HAP-1 (cell line): ENCODE measurements at regions not wholly inside any gene's neighbourhood (a gene's known extent, or its start where the extent isn't known, plus 50 kb on each side); places are given as distances from the start of the nearest gene placed in this dataset.
"Not testable (repeated sequence)": the region's sequence is repeated elsewhere in the genome, so short reads cannot be mapped to it uniquely, and the experiment has no call there.

Experiments used
- DNase-seq, 2 experiments: peaks; one replicate each; pipeline ENCODE4 v3.0.0-alpha.2; 2016 to 2020; ENCODE audit warnings: low spot score in 2 of 2
- H3K27me3 ChIP-seq: fragments of 250-450 bp; sonication (Bioruptor Pico); 2 replicates; pipeline ENCODE4 v1.5.1; 2020; ENCODE audit warnings: low read depth, mild to moderate bottlenecking, moderate library complexity
- H3K36me3 ChIP-seq: fragments of 250-450 bp; sonication (Bioruptor Pico); replicated peaks from 2 replicates; pipeline ENCODE4 v1.5.1; 2020; ENCODE audit warnings: mild to moderate bottlenecking
- H3K4me1 ChIP-seq: fragments of 250-450 bp; sonication (Bioruptor Pico); 2 replicates; pipeline ENCODE4 v1.5.1; 2020; ENCODE audit warnings: mild to moderate bottlenecking
- H3K4me3 ChIP-seq: fragments of 250-450 bp; sonication (Bioruptor Pico); 2 replicates; pipeline ENCODE4 v1.5.1; 2020; ENCODE audit warnings: mild to moderate bottlenecking, moderate library complexity
- H3K9me3 ChIP-seq: fragments of 250-450 bp; sonication (Bioruptor Pico); 2 replicates; pipeline ENCODE4 v1.5.1; 2020; ENCODE audit warnings: mild to moderate bottlenecking, moderate library complexity
- in situ Hi-C: fragments of 300-500 bp; cut with MboI; formaldehyde crosslinking; loops from 3 replicates; pipeline ENCODE4 v1.14.3; 2020; ENCODE audit warnings: low sequenced_read_pairs, inconsistent platforms, mixed read lengths

DNA sequence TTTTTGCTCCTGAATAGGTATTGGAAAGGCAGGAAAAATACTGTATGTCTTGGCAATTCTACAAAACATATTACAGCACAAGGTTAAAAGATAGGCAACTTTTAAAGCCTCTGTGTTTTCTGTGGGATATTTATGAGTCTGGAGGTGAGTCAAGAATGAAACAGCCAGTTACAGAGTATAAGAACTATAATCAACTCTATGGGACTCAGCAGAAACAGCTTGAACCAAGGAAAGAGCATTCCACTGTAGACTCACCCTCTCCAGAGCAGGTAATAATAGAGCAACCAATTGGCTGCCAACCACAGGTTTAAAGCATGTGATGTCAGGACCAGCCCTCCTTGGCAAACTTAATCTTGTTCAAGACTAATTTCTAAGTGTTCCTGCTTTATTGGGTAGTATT is 100.5 kb upstream of the MDM1 start:
- no peaks in the 10 kb centered on the region for H3K9me3 ChIP-seq
- DNase-seq: no peak
- H3K4me1 ChIP-seq: peaks cover 4% of the 10 kb centered on the region
- no peaks in the 10 kb centered on the region for H3K27me3 ChIP-seq
- no peaks in the 10 kb centered on the region for H3K36me3 ChIP-seq
- in situ Hi-C loops: no loop called here
- H3K4me3 ChIP-seq: no peak overlapping the region

DNA sequence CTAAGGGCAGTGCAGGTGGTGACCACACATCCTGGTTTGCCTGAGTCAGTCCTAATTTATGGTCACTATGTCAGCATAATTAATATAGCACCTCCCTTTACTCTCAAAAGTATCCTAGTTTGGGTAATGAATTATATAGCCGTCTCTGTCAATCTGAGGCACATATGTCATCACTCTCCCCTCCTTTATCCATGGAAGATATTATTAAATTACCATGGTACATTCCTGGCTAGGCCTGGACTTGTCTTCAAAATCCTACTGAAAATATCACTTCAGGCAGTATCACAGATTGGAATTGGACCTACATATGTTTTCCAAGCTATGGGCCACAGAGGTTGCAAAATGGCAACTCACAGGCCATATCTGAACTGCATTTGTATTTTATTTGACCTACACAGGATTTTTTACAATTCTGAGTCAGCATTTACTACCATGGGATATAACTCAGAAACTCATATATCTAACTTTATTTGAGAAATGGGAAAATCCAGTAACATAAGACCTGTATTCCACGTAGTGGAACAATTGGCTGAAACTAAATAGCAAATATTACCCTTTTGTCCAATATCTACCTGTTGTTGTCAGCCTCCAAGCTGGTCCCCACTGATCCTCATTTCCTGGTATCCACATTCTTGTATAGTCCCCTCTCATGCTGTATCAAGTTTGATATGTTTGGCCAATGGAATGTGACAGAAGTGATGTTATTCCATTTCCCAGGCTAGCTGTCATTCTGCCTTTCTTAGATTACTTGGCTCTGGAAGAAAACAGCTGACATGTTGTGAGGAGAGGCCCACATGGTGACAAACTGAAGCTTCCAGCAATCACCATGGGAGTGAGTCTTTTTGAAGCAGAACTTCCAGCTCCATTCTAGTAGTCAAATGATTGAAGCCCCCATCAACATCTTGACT is 102.5 kb upstream of the MDM1 start:
- H3K9me3 ChIP-seq: no peaks in the 10 kb centered on the region
- H3K4me1 ChIP-seq: peaks cover 2% of the 10 kb centered on the region; the same call in 1 of the 2 replicates
- H3K4me3 ChIP-seq: no peak overlapping the region
- H3K36me3 ChIP-seq: no peaks in the 10 kb centered on the region
- no peak for DNase-seq
- H3K27me3 ChIP-seq: no peaks in the 10 kb centered on the region
- in situ Hi-C loops: no loop called here

DNA sequence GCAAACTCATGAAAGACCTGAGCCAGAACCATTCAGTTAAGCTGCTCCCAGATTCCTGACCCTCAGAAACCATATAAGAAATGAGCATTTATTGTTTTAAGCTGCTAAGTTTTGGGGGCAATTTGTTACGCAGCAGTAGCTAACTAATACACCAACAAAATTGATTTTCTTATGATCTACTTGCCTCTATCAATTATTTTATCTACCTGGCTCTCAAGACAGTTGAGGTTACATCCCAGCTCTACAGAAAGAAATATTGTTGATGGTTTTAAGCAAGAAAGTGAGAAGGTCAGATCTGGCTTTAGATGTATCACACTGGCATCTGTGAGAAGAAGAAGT is 103.1 kb upstream of the MDM1 start:
- no peaks in the 10 kb centered on the region for H3K9me3 ChIP-seq
- DNase-seq: no peak
- in situ Hi-C loops: no loop called here

DNA sequence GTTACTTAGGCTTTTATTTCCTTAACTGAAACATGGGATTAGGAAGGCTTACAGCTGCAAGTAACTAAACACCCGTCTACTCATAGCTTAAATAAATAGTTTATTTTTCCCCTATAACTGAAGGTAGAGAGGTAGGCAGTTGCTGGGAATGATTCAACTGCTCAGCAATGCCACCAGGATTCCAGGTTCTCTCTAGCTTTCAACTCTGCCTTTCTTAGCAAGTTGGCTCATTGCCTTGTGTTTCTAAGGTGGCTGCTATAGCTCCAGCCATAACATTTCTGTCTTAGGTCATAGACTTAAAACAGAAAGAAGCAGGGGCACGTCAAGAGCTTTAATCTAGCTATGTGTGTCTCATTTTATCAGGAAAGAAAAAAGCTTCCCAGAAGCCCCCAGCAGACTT is 103.7 kb upstream of the MDM1 start:
- Histone ChIP-seq H3K9me3 (no peaks in the 10 kb centered on the region), H3K27me3 (no peaks in the 10 kb centered on the region), H3K4me3 (no peak overlapping the region), H3K36me3 (no peaks in the 10 kb centered on the region), H3K4me1 (peaks cover 2% of the 10 kb centered on the region; the same call in 1 of the 2 replicates)
- in situ Hi-C loops: no loop called here
- DNase-seq: no peak

More for the DNA sequence above, 103.1 kb upstream of the MDM1 start:
- peaks cover 2% of the 10 kb centered on the region; the same call in 1 of the 2 replicates for H3K4me1 ChIP-seq
- no peaks in the 10 kb centered on the region for H3K36me3 ChIP-seq
- no peaks in the 10 kb centered on the region for H3K27me3 ChIP-seq
- no peak overlapping the region for H3K4me3 ChIP-seq

DNA sequence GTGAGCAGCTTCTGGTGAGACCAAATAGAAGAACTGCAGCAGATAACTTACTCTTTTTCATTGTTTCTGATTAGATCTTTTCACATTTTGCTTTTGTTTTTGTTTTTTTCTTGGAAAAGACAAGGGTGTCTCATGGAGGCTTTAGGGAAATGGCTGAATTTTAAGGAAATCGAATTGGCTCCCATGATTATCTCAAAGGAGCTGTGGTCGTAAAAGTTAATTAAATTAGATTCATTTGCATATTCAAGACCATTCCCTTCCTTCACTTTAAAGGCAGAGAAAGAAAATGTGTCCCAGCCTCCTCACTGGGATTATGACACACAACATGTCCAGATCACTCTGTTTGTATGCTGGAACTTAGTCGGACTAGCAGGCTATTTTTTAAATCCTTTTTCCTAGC is 106.4 kb upstream of the MDM1 start:
- no peaks in the 10 kb centered on the region for H3K9me3 ChIP-seq
- H3K4me1 ChIP-seq: peaks cover 2% of the 10 kb centered on the region; the same call in 1 of the 2 replicates
- no peaks in the 10 kb centered on the region for H3K36me3 ChIP-seq
- no peak for DNase-seq
- no peak overlapping the region for H3K4me3 ChIP-seq
- in situ Hi-C loops: no loop called here
- H3K27me3 ChIP-seq: no peaks in the 10 kb centered on the region

DNA sequence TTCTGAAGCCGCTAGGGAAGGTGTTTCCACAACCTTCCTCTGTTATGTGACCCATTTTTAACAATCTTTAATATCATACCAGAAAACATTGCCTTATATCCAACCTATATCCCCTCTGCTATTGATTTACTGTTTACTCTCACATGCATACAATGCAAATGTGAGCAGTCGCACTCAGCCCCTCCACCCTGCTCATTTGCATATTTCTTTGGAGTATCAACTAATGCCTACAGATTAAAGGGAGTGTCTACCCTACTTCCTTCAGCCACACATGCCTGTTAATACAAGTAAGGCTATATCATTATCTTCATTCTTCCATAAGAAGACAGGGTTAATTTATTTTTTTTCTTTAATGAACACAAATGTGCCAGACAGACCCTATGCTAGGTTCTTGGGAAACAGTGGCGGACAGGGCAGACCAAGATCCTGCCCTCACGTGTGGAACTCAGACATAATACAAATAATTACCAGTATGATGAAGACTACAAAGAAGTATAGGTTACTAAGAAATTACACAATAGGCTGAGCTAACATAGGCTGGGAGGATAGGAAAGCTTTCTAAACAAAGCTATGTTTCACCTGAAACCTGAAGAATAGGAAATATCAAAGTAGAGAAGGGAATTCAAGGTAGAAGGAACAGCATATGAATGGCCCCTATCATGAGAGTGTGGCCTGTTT is 107.3 kb upstream of the MDM1 start:
- in situ Hi-C loops: no loop called here
- Histone ChIP-seq H3K9me3 (no peaks in the 10 kb centered on the region), H3K4me1 (peaks cover 2% of the 10 kb centered on the region; the same call in 1 of the 2 replicates), H3K4me3 (no peak overlapping the region), H3K36me3 (no peaks in the 10 kb centered on the region), H3K27me3 (no peaks in the 10 kb centered on the region)
- no peak for DNase-seq

DNA sequence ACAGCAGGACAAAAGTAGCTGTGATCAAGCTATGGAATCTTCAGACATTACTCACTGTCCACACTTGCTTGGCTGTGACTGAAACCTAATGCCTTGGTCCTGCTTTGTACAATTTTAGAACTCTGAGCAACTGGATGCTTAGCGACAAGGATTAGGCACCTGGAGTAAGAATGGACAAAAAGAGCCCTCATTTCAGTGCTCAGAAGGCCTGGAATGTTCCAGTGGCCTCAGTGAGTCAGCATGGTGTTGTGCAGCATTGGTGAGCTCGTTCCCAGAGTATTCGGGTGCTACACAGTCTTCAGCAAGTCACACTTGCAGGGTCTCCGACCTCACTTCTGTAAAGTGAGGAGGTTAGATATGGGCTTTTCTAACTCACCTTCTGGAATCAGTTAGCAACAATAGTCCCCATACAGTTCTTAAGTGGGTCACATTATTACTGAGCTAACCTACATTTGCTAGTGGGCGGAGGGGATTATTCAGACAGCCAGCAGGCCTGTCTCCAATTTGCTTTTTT is 108.0 kb upstream of the MDM1 start:
- DNase-seq: no peak
- H3K9me3 ChIP-seq: no peaks in the 10 kb centered on the region
- H3K4me3 ChIP-seq: no peak overlapping the region
- in situ Hi-C loops: no loop called here
- no peaks in the 10 kb centered on the region for H3K27me3 ChIP-seq
- peaks cover 2% of the 10 kb centered on the region; the same call in 1 of the 2 replicates for H3K4me1 ChIP-seq
- H3K36me3 ChIP-seq: no peaks in the 10 kb centered on the region

DNA sequence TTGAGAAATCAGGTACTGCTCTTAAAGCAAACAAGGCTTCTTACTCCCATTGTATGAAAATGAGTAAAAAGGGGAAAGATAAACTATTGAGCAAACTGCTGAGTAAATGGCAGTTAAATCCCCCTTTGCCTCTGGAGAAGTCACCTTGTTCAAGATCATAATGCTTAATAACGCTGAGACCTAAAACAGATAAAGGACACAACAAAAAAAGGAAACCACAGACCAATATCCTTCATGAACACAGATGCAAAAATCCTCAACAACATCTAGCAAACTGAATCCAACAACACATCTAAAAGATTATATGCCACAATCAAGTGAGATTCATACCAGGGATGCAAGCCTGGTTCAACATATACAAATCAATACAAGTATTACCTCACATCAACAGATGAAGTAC is 109.0 kb upstream of the MDM1 start:
- no peaks in the 10 kb centered on the region for H3K9me3 ChIP-seq
- in situ Hi-C loops: no loop called here
- H3K4me1 ChIP-seq: peaks cover 2% of the 10 kb centered on the region; the same call in 1 of the 2 replicates
- no peaks in the 10 kb centered on the region for H3K36me3 ChIP-seq
- H3K27me3 ChIP-seq: no peaks in the 10 kb centered on the region
- no peak for DNase-seq
- no peak overlapping the region for H3K4me3 ChIP-seq

DNA sequence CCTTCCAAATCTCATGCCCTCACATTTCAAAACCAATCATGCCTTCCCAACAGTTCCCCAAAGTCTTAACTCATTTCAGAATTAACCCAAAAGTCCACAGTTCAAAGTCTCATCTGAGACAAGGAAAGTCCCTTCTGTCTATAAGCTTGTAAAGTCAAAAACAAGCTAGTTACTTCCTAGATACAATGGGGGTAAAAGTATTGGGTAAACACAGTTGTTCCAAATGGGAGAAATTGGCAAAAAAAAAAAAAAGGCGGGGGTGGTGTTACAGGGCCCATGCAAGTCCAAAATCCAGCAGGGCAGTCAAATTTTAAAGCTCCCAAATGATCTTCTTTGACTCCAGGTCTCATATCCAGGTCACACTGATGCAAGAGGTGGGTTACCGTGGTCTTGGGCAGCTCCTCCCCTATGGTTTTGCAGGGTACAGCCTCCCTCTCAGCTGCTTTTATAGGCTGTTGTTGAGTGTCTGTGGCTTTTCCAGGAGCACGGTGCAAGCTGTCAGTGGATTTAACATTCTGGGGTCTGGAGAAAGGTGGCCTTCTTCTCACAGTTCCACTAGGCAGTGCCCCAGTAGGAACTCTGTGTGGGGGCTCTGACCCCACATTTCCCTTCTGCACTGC is 110.3 kb upstream of the MDM1 start:
- H3K27me3 ChIP-seq, H3K36me3 ChIP-seq, H3K9me3 ChIP-seq, DNase-seq, in situ Hi-C loops, H3K4me1 ChIP-seq, H3K4me3 ChIP-seq: not testable (repeated sequence)

DNA sequence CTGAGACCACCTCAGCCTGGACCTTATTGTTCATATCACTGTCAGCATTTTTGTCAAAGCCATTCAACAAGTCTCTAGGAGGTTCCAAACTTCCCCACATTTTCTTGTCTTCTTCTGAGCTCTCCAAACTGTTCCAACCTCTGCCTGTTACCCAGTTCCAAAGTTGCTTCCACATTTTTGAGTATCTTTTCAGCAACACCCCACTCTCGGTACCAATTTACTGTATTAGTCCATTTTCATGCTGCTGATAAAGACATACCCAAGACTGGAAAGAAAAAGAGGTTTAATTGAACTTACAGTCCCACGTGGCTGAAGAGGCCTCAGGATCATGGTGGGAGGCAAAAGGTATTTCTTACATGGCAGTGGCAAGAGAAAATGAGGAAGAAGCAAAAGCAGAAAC is 111.5 kb upstream of the MDM1 start:
- H3K4me1 ChIP-seq, H3K9me3 ChIP-seq, H3K27me3 ChIP-seq, DNase-seq, in situ Hi-C loops, H3K4me3 ChIP-seq, H3K36me3 ChIP-seq: not testable (repeated sequence)

DNA sequence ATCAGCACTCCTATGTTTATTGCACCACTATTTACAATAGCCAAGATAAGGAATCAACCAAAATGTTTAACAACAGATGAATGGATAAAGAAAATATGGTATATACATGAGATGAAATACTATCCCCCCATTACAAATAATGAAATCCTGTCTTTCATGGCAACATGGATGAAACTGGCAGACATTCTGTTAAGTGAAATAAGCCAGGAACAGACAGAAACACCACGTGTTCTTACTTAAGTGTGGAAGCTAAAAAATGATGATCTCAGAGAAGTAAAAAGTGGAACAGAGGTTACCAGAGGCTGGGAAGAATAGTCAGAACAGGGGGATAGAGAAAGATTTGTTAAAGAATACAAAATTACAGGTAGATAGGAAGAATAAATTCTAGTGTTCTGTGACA is 113.7 kb upstream of the MDM1 start:
- in situ Hi-C loops: no loop called here
- H3K4me3 ChIP-seq: no peak overlapping the region
- no peaks in the 10 kb centered on the region for H3K27me3 ChIP-seq
- no peak for DNase-seq
- no peaks in the 10 kb centered on the region for H3K36me3 ChIP-seq
- no peaks in the 10 kb centered on the region for H3K9me3 ChIP-seq
- no peaks in the 10 kb centered on the region for H3K4me1 ChIP-seq

DNA sequence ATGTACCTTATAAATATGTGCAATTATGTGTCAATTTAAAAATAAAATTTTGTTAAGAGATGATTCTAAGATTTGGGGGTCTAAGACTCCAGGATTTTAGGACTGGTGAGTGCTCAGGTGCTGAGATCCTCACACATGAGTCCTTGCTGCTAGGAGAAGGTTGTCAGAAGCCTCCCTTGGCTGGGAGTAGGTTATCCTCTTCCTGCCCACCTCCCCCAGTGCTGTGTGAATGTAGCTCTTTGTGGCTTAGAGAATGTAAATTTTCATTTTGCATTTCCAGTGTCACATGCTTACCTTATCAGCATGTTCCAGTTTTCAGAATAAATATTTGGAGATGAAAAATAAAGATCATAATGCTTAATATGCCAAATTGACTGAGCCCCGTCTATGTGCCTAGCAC is 114.2 kb upstream of the MDM1 start:
- H3K9me3 ChIP-seq: no peaks in the 10 kb centered on the region
- in situ Hi-C loops: no loop called here
- H3K27me3 ChIP-seq: no peaks in the 10 kb centered on the region
- DNase-seq: no peak
- H3K36me3 ChIP-seq: no peaks in the 10 kb centered on the region
- H3K4me3 ChIP-seq: no peak overlapping the region
- no peaks in the 10 kb centered on the region for H3K4me1 ChIP-seq

DNA sequence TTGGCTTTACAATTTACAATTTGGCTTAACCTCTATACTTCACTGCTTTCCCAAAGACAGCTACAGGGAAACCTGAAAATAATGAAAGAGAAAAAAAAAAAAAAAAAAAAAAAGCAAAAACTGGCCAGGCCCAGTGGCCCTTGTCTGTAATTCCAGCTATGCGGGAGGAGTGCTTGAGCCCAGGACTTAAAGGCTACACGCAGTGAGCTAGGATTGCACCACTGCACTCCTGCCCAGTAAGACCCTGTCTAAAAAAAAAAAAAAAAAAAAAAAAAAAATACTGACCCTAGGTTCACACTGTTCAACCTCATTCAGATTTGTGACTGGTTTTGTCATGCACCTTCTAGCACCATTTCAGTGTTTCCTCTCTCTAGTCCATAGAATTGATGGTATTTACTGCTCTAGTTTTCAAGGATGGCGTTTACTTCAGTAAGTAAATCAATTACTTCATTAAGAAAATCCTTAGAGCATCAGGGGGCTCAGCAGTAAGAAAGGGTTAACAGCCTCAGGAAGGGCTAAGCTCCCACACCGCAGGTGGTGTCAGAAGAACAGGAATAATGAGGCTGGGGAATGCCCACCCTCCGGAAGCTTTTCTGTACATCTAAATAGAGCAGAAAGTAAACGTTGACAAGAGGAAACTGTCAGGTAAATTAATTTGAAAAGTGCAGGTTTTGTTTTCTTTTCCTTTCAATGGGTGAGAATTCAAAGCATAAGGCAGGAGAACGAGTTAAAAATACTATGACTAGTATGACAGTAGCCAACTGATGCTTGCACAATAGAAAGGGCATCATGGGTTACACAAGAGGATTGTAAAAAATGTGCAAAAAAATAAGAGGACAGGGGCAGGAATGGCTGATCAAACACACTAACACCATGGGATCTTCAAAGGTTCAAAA is 115.0 kb upstream of the MDM1 start:
- Histone ChIP-seq H3K9me3 (no peaks in the 10 kb centered on the region), H3K27me3 (no peaks in the 10 kb centered on the region), H3K36me3 (no peaks in the 10 kb centered on the region), H3K4me3 (no peak overlapping the region), H3K4me1 (no peaks in the 10 kb centered on the region)
- in situ Hi-C loops: no loop called here
- no peak for DNase-seq
